Small intestine (tissue), 7 donors: ENCODE measurements at regions not wholly inside any gene's neighbourhood (a gene's known extent, or its start where the extent isn't known, plus 50 kb on each side); places are given as distances from the start of the nearest gene placed in this dataset.
"Not testable (repeated sequence)": the region's sequence is repeated elsewhere in the genome, so short reads cannot be mapped to it uniquely, and the experiment has no call there.

ENCODE experiments used
- DNase-seq, 2 donors: peaks; one replicate each; pipeline versions ENCODE4 v3.0.0 to v3.0.0-alpha.2; 2013
- FAIRE-seq: peaks from 2 replicates; lab custom pipeline; 2012; peaks lifted over from hg19 to GRCh38; lab: Jason Lieb, UNC
- H3K27ac ChIP-seq, 3 donors: one replicate each; pipeline ENCODE4 v1.5.1; 2013; ENCODE audit warnings: low read length in 2 of 3, mild to moderate bottlenecking in 2 of 3, control low read depth in 1 of 3, inconsistent platforms in 1 of 3, low read depth in 1 of 3, moderate library complexity in 1 of 3
- H3K27me3 ChIP-seq, 3 donors: one replicate each; pipeline ENCODE4 v1.6.1; 2013; ENCODE audit warnings: low read length in 3 of 3, inconsistent platforms in 1 of 3; ENCODE audit not compliant: control insufficient read depth in 3 of 3, insufficient read depth in 3 of 3
- H3K36me3 ChIP-seq, 3 donors: one replicate each; pipeline ENCODE4 v1.6.1; 2013; ENCODE audit warnings: low read length in 3 of 3, inconsistent platforms in 1 of 3, low read depth in 1 of 3, mild to moderate bottlenecking in 1 of 3, moderate library complexity in 1 of 3; ENCODE audit not compliant: control insufficient read depth in 3 of 3, insufficient read depth in 2 of 3
- H3K4me1 ChIP-seq, 3 donors: one replicate each; pipeline ENCODE4 v1.6.1; 2013; ENCODE audit warnings: low read length in 2 of 3, inconsistent platforms in 1 of 3, low read depth in 1 of 3, mild to moderate bottlenecking in 1 of 3, moderate library complexity in 1 of 3; ENCODE audit not compliant: control insufficient read depth in 3 of 3, insufficient read depth in 2 of 3
- H3K4me3 ChIP-seq, 3 donors: one replicate each; pipeline ENCODE4 v1.5.1; 2013; ENCODE audit warnings: low read length in 3 of 3, control low read depth in 1 of 3, inconsistent platforms in 1 of 3, low read depth in 1 of 3, mild to moderate bottlenecking in 1 of 3, moderate library complexity in 1 of 3
- H3K9me3 ChIP-seq, 2 donors: one replicate each; pipeline ENCODE4 v1.6.1; 2013; ENCODE audit warnings: low read depth in 1 of 2, low read length in 1 of 2; ENCODE audit not compliant: control insufficient read depth in 2 of 2, insufficient read depth in 1 of 2
- WGBS, 3 donors: extraction: QIAGEN DNeasy Blood & Tissue Kit; methylation state at CpG; one replicate each; pipeline ENCODE4 v1.1.7; 2013; 5-methylcytosine and 5-hydroxymethylcytosine counted together
- donor health status: healthy with polysubstance abuse.
- donor health status: control.
- donor health status: control.
- donor health status: Bipolar disorder and iron deficiency.
- donor health status: healthy.

DNA sequence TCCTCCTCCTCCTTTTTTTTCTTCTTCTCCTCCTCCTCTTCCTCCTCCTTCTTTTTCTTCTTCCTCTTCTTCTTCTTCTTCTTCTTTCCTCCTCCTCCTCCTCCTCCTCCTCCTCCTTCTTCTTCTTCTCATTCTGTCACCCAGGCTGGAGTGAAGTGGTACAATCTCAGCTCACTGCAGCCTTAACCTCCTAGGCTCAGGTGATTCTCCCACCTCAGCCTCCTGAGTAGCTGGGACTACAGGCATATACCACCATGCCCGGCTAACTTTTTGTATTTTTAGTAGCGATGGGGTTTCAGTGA, 81.6 kb upstream of the VGLL4 start:
- not testable (repeated sequence) for H3K27ac ChIP-seq, FAIRE-seq, H3K36me3 ChIP-seq, H3K4me3 ChIP-seq, H3K27me3 ChIP-seq, H3K4me1 ChIP-seq, H3K9me3 ChIP-seq, DNase-seq
- 92 to 96% (median 95%) methylated on average over 2 of the region's 2 CpGs for WGBS, 3 donors

DNA sequence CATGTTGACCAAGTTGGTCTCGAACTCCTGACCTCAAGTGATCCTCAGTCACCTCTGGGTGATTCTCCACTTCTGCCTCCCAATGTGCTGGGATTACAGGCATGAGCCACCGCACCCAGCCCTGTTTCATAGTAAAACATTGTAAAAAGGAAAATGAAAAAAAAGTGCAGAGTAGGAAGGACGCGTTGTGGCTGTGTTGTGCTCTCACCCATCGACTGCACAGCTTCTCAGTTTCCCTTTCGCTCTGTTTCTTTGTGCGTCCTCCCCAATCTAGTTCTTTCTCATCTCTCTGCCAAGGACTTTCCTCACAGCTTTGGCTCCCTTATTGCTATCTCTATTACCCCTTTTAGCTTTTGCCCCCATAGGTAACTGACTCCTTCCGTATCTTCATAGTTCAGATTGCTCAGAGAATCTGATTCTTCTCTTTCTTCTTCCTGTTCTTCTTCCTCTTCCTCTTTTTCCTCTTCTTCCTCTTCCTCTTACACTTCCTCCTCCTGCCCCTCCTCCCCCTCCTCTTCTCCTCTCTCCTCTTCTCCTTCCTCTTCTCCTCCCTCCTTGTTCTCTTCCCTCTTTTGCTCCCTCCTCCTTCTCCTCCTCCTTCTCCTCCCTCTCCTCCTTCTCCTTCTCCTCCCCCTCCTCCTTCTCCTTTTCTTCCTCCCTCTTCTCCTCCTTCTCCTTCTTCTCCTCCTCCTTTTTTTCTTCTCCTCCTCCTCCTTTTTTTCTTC, 81.1 kb upstream of the VGLL4 start:
- Histone ChIP-seq H3K4me3 (no peak overlapping the region), H3K27ac (no peak overlapping the region), H3K9me3 (no peaks in the 10 kb centered on the region), H3K36me3 (no peaks in the 10 kb centered on the region), H3K27me3 (no peaks in the 10 kb centered on the region), H3K4me1 (peaks cover 0 to 10% (median 0%) of the 10 kb centered on the region in 3 donors)
- FAIRE-seq (no peak), DNase-seq (no peak)
- 74 to 82% (median 75%) methylated on average over 8 of the region's 8 CpGs for WGBS, 3 donors

DNA sequence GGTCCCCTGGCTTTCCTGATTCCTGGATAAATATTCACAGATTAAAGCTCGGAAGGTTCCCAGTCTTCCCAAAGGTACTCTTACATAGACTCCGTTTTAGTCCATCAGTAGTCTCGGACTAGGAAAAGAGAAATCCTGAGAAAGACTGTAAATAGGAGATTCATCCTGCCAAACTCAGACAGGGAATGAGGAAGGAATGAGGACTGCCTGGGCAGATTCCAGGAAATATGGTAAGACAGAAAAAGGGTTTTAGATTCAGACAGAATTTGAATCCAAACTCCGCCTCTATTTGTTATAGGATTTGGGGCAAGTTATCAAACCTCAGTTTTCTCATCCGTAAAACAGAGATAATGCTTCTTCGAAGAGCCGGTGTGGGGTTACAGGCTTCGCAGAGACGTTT, 77.8 kb upstream of the VGLL4 start:
- peak overlapping the region; percentile 69 to 94 (median 88) for H3K27ac ChIP-seq
- no peaks in the 10 kb centered on the region for H3K36me3 ChIP-seq
- FAIRE-seq (no peak), DNase-seq (no peak)
- H3K27me3 ChIP-seq: no peaks in the 10 kb centered on the region
- peak overlapping the region in 1 of 3 donors; percentile 51 for H3K4me3 ChIP-seq
- peaks cover 0 to 14% (median 0%) of the 10 kb centered on the region in 3 donors for H3K4me1 ChIP-seq
- H3K9me3 ChIP-seq: no peaks in the 10 kb centered on the region
- WGBS, 3 donors: 45 to 69% (median 59%) methylated on average over 9 of the region's 9 CpGs

DNA sequence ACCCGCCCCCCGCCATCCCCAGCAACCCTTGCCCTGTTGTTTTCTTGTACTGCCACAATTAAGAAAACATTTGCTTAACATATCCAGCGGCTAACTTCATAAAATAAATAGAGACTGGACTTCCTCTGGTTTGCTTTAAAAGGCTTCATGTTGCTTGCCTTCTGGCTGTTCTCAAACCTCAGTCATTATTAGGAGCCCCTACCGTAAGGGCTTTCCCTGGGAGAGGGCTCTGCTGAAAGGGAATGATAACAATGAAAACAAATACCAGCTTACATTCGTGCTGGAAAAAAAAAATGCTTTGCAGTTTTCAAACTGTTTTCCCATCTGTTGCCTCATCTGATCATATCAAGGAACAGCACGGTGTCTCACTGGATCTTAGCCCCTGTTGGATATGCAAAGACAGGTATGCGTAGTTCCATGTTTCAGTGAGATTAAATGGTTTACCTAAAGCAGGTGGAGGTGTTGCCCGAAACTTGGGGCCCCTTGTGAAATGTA, 77.2 kb upstream of the VGLL4 start:
- 6 to 30% (median 22%) methylated on average over 8 of the region's 8 CpGs for WGBS, 3 donors
- H3K4me1 ChIP-seq: peaks cover 0 to 14% (median 0%) of the 10 kb centered on the region in 3 donors
- H3K36me3 ChIP-seq: no peaks in the 10 kb centered on the region
- DNase-seq (peak in 1 of 2 donors; percentile 15), FAIRE-seq (no peak)
- peak overlapping the region in 2 of 3 donors; percentile 51 to 99 for H3K4me3 ChIP-seq
- H3K27ac ChIP-seq: peak overlapping the region; percentile 69 to 94 (median 88)
- no peaks in the 10 kb centered on the region for H3K9me3 ChIP-seq
- no peaks in the 10 kb centered on the region for H3K27me3 ChIP-seq

DNA sequence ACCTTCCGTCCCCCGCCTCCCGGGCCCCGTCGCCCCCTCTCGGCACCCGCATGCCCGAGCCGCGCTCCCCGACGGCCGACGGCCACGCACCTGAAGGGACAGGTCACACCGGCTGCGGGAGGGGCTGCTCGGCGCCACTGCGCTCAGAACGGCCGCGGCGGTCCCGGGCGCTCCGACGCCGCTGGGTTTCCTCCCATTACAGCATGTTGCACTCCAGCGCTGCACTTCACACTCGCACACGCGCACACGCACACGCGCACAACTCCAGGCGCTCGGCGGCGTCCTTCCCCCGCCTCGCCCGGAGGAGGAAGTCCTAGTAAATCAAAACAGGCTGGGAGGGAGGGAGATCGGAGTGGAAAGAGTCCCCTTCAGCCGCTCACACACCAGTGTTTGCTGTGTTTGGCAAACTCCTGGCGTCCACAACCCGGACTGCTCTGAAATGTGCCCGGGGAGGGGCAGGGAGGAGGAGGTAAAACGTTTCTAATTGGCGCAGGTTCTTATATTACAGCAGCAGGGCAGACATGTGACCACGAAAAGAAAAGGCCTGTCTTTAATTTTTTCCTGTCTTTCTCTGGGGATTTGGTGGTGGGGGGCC, 76.7 kb upstream of the VGLL4 start:
- Histone ChIP-seq H3K27ac (peak overlapping the region; percentile 69 to 94 (median 88)), H3K36me3 (no peaks in the 10 kb centered on the region), H3K27me3 (no peaks in the 10 kb centered on the region), H3K4me1 (peaks cover 0 to 14% (median 0%) of the 10 kb centered on the region in 3 donors), H3K4me3 (peak overlapping the region; percentile 51 to 99 (median 85)), H3K9me3 (no peaks in the 10 kb centered on the region)
- FAIRE-seq: no peak
- DNase-seq: peak; percentile 89 to 93
- WGBS, 3 donors: 1% methylated on average over 36 to 51 of the region's 51 CpGs

DNA sequence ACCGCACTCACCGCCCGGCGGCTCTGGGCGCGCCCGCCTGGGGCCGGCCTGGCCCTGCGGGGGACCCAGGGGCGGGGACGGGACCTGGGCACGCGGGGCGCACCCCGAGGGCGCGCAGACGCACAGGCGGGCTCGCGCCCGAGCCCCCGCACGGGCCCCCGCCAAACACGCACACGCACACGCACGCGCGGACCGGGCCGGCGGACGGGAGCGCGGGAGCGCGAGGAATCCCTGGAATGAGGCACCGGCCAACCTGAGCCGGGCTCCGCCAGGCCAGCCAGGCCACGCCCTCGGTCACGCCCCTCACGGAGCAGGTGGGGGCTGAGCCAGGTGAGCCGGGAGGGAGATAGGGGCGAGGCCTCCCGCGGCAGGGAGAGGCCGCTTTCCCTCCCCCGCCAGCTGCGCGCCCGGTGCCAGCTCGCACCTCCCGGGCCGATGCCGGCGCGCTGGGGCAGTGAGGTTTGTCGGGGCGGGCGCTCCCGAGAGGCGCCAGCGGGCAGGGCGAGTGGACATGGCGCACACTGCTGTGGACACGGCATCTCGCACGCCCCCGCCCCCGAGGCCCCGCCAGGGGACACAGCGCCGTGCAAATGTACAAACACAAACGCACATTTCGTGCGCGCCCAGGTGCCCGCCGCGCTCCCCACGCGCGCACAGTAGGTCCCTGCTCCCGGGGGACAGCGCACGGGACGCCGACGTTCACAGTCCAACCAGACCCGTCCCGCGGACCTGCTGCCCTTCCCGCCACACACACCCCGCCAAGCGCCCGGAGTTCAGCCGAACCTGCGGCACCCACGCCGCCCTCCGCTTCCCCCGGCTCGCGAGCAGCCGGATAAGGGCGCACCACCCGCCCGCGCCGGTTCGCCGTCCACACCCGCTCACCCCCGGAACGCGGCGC, 75.9 kb upstream of the VGLL4 start:
- 0 to 1% (median 0%) methylated on average over 67 to 121 of the region's 121 CpGs for WGBS, 3 donors

DNA sequence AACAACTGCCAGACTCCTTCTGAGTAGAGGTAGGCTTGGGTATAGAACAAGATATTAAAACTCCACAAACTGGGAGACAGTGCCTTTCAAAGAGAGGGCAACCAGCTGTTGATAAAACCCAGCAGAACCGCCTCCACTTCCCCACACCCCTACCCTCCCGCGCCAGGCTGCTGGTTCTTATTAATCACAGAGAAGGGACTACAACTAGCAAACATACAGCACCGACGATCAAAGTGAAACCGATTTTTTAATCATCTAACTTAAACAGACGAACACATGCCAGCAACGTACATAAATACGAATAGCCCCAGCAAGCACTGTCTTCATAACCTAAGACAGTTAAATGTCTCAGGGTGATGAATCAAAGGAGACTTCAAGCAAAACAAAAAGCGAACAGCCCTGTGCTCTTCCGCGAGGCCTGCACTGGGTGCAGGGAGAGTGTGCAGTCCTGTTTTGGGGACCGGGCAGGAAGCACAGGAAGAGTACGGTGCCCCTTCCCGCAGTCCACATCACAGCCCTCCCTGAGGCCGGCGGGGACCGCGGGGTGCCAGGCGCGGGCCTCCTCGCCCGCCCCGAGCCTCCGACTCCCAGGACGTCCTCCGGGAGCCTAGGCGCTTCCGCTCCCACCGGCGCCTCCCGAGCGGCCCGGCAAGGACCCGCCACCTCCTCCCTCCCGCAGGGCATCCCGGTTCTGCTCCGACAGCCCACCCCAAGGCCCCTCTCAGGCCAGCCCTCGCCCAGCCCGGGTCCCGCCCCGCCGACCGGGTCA, 75.1 kb upstream of the VGLL4 start:
- Histone ChIP-seq H3K9me3 (no peaks in the 10 kb centered on the region), H3K27ac (peak overlapping the region; percentile 94 to 98 (median 98)), H3K36me3 (no peaks in the 10 kb centered on the region), H3K4me1 (peaks cover 0 to 14% (median 0%) of the 10 kb centered on the region in 3 donors), H3K27me3 (no peaks in the 10 kb centered on the region), H3K4me3 (peak overlapping the region; percentile 85 to 99 (median 85))
- FAIRE-seq: no peak
- peak; percentile 71 to 73 for DNase-seq
- WGBS, 3 donors: 0 to 1% (median 1%) methylated on average over 35 to 44 of the region's 44 CpGs

More for the DNA sequence above, 75.9 kb upstream of the VGLL4 start:
- no peak for FAIRE-seq
- Histone ChIP-seq H3K4me1 (peaks cover 0 to 14% (median 0%) of the 10 kb centered on the region in 3 donors), H3K36me3 (no peaks in the 10 kb centered on the region), H3K9me3 (no peaks in the 10 kb centered on the region), H3K27me3 (no peaks in the 10 kb centered on the region), H3K4me3 (peak overlapping the region; percentile 85 to 99 (median 85)), H3K27ac (peak overlapping the region; percentile 94 to 98 (median 98))
- peak; percentile 94 to 98 for DNase-seq
